ENCODE measurements at regions not wholly inside any gene's neighbourhood (a gene's known extent, or its start where the extent isn't known, plus 50 kb on each side); places are given as distances from the start of the nearest gene placed in this dataset.

DNA sequence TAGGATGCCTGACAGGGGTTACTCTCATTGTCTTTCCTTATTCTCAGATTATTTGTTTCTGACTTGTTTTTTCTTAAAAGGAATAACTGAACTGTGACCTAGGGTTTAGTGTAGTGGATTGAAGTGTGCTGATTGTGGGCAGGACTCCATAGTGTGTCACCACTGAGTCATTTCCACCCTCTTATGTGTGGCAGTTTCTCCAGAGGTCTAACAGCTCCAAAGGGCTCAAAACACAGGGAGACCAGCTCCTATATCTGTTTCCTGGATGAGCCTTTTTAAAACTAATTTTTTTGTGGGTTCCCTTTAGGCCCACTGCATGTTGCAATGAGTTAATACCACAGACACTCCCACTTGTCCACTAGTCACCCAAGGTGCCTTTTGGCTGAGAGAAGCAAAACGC is 951.1 kb upstream of the ADGRB3 start:
- H3K4me1 Mint-ChIP-seq, result no peaks in the 10 kb centered on the region
- ChIA-PET POLR2A (no interaction called here), CTCF (no interaction called here)
- H3K27me3 Mint-ChIP-seq, result no peaks in the 10 kb centered on the region
- no peak for DNase-seq
- no peak overlapping the region for H3K27ac Mint-ChIP-seq
- H3K36me3 Mint-ChIP-seq (ENCODE audit: low read depth), result no peaks in the 10 kb centered on the region
- no peak overlapping the region for H3K4me3 Mint-ChIP-seq
- H3K9me3 Mint-ChIP-seq, result no peaks in the 10 kb centered on the region

- Mint-ChIP-seq H3K4me3 (no peak overlapping the region), H3K4me1 (no peaks in the 10 kb centered on the region), H3K36me3 (ENCODE audit: low read depth) (no peaks in the 10 kb centered on the region), H3K9me3 (peaks cover 4% of the 10 kb centered on the region), H3K27ac (no peak overlapping the region), H3K27me3 (no peaks in the 10 kb centered on the region)
- DNase-seq, result no peak
- CTCF ChIA-PET, result no interaction called here
- POLR2A ChIA-PET, result no interaction called here
These were observed 954.7 kb upstream of the ADGRB3 start for GRCh38 chr6:67680297-67680932.

- no peaks in the 10 kb centered on the region for H3K27me3 Mint-ChIP-seq
- H3K27ac Mint-ChIP-seq, result no peak overlapping the region
- H3K9me3 Mint-ChIP-seq, result peaks cover 4% of the 10 kb centered on the region
- ChIA-PET CTCF (no interaction called here), POLR2A (no interaction called here)
- no peaks in the 10 kb centered on the region for H3K4me1 Mint-ChIP-seq
- no peaks in the 10 kb centered on the region for H3K36me3 Mint-ChIP-seq (ENCODE audit: low read depth)
- DNase-seq, result no peak
- no peak overlapping the region for H3K4me3 Mint-ChIP-seq
These were observed 955.4 kb upstream of the ADGRB3 start for GRCh38 chr6:67679566-67680296.

- no peak overlapping the region for H3K4me3 Mint-ChIP-seq
- CTCF ChIA-PET, result no interaction called here
These were observed 958.2 kb upstream of the ADGRB3 start for GRCh38 chr6:67676892-67677291.

DNA sequence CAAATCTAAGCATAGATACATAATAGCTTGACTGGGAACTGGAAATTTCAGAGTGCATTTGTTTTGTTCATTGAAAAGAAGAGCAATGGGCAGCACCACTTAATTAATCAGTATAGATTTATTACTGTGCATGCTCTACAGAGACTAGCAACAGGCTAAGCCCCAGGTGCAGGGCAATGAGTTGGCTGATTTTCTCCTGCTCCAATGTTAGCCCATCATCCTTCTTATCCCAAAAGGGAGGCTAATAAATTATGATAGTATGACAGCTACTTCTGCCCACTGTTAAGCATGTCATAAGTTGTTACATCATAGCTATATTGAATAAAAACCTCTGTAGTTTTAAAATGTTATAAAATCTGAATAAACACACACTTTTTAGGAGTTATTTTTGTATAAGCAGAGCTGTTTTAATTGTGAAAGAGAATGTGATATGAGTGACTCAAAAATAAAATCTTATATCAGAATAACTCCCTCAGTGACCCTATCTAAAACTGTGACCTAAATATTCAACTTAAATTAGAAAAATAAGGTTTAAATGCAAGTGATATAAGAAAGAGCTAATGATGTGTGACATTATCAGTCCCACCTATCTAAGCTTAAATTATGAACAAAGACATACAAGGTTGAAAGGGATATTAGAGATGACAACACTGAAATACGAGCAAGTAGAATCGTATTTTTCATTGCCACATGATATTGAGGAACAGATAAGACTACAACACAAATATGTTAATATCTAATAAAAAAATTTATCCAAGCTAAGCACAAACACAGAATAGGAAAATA is 967.3 kb upstream of the ADGRB3 start:
- ChIA-PET POLR2A (no interaction called here), CTCF (no interaction called here)
- no peaks in the 10 kb centered on the region for H3K27me3 Mint-ChIP-seq
- no peak overlapping the region for H3K4me3 Mint-ChIP-seq
- H3K9me3 Mint-ChIP-seq, result peaks cover 3% of the 10 kb centered on the region
- no peaks in the 10 kb centered on the region for H3K4me1 Mint-ChIP-seq
- no peak for DNase-seq
- no peak overlapping the region for H3K27ac Mint-ChIP-seq
- no peaks in the 10 kb centered on the region for H3K36me3 Mint-ChIP-seq (ENCODE audit: low read depth)

More at GRCh38 chr6:67676892-67677291, 958.2 kb upstream of the ADGRB3 start:
- no peak for DNase-seq
- POLR2A ChIA-PET, result no interaction called here
- Mint-ChIP-seq H3K36me3 (ENCODE audit: low read depth) (no peaks in the 10 kb centered on the region), H3K9me3 (peaks cover 6% of the 10 kb centered on the region), H3K27me3 (no peaks in the 10 kb centered on the region), H3K27ac (no peak overlapping the region), H3K4me1 (no peaks in the 10 kb centered on the region)

DNA sequence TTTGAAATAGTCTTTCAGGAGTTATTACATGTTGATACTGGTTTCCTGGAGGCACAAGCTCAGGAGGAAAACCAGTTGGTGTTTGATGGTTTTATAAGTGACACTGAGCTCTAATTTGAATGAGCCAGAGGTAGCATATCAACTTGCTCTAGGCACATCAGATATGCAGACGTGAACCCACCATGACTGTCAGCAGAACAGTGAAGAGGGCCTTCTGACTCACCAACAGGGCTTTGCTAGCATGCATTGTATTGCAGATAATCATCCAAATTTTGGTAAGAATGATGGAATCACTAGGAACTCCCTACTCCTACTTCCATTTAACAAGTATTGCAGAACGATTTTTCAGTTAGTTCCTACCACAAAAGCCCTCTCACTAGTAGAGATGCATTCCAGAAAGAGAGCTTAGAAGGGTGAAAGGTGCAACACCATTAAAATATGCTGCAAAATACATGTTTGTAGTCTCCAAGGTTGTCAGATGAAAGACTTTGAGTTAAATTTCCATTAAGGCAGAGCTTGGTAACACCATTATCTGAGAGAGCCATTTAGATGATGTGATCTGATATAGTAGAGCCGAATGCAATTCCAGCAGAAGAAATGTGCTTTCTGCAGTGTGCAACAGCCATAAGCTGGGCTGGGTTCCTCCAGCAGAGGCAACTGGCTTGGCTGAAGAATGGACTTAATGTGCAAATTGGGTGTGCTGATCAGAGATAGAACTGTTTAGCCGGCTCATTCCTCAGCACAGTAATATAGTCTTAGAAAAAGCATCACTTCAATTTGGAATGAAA is 968.7 kb upstream of the ADGRB3 start:
- POLR2A ChIA-PET, result no interaction called here
- peaks cover 5% of the 10 kb centered on the region for H3K9me3 Mint-ChIP-seq
- CTCF ChIA-PET, result no interaction called here
- DNase-seq, result no peak
- H3K27me3 Mint-ChIP-seq, result no peaks in the 10 kb centered on the region
- H3K4me3 Mint-ChIP-seq, result no peak overlapping the region
- no peaks in the 10 kb centered on the region for H3K36me3 Mint-ChIP-seq (ENCODE audit: low read depth)
- no peak overlapping the region for H3K27ac Mint-ChIP-seq
- no peaks in the 10 kb centered on the region for H3K4me1 Mint-ChIP-seq

DNA sequence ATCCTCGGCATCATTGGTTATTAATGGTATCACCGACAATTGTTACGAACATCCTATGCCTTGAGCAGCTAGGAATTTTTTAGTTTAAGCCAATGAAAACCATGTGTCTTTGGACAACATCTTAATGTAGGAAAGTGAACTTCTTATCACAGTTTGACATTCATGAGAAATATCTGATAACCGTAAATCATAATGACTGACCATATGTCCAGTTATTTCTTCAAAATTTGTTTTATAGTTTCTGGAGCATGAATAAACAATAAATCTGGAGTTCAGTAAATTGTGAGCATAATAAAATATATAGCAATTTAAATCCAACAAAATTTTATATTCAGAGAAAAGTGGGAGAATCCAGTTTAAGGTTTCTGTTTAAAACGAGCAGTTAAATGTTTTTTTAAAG is 970.1 kb upstream of the ADGRB3 start:
- Mint-ChIP-seq H3K4me3 (no peak overlapping the region), H3K27me3 (no peaks in the 10 kb centered on the region), H3K4me1 (no peaks in the 10 kb centered on the region), H3K9me3 (peaks cover 3% of the 10 kb centered on the region), H3K36me3 (ENCODE audit: low read depth) (no peaks in the 10 kb centered on the region), H3K27ac (no peak overlapping the region)
- CTCF ChIA-PET, result no interaction called here
- POLR2A ChIA-PET, result no interaction called here
- DNase-seq, result no peak

- CTCF ChIA-PET, result no interaction called here
- Mint-ChIP-seq H3K27me3 (no peaks in the 10 kb centered on the region), H3K4me3 (no peak overlapping the region)
These were observed 971.8 kb upstream of the ADGRB3 start for GRCh38 chr6:67663105-67663895.

GRCh38 chr6:67653561-67653960 is 981.5 kb upstream of the ADGRB3 start:
- Mint-ChIP-seq H3K36me3 (ENCODE audit: low read depth) (no peaks in the 10 kb centered on the region), H3K9me3 (peaks cover 3% of the 10 kb centered on the region), H3K4me3 (no peak overlapping the region), H3K27me3 (no peaks in the 10 kb centered on the region), H3K4me1 (no peaks in the 10 kb centered on the region), H3K27ac (no peak overlapping the region)
- POLR2A ChIA-PET, result no interaction called here
- DNase-seq, result no peak
- CTCF ChIA-PET, result no interaction called here

More at GRCh38 chr6:67663105-67663895, 971.8 kb upstream of the ADGRB3 start:
- H3K36me3 Mint-ChIP-seq (ENCODE audit: low read depth), result no peaks in the 10 kb centered on the region
- POLR2A ChIA-PET, result no interaction called here
- no peak overlapping the region for H3K27ac Mint-ChIP-seq
- no peaks in the 10 kb centered on the region for H3K4me1 Mint-ChIP-seq
- DNase-seq, result no peak
- H3K9me3 Mint-ChIP-seq, result peaks cover 3% of the 10 kb centered on the region

DNA sequence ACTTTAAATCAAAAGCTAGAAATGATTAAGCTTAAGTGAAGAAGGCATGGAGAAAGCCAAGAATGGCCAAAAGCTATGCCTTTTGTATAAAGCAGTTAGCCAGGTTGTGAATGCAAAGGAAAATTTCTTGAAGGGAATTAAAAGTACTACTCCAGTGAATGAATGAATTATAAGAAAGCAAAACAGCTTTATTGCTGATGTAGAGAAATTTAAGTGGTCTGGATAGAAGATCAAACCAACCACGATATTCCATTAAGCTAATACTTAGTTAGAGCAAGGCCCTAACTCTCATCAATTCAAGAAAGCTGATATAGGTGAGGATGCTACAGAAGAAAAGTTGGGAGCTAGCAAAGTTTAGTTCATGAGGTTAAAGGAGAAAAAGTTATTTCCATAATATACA is 988.5 kb upstream of the ADGRB3 start:
- Mint-ChIP-seq H3K4me3 (no peak overlapping the region), H3K27me3 (no peaks in the 10 kb centered on the region), H3K27ac (no peak overlapping the region), H3K36me3 (ENCODE audit: low read depth) (no peaks in the 10 kb centered on the region), H3K4me1 (no peaks in the 10 kb centered on the region), H3K9me3 (peaks cover 3% of the 10 kb centered on the region)
- ChIA-PET POLR2A (no interaction called here), CTCF (no interaction called here)
- no peak for DNase-seq

GRCh38 chr6:67643281-67643680 is 991.8 kb upstream of the ADGRB3 start:
- Mint-ChIP-seq H3K36me3 (ENCODE audit: low read depth) (no peaks in the 10 kb centered on the region), H3K27ac (no peak overlapping the region), H3K9me3 (no peaks in the 10 kb centered on the region), H3K27me3 (no peaks in the 10 kb centered on the region), H3K4me1 (no peaks in the 10 kb centered on the region), H3K4me3 (no peak overlapping the region)
- DNase-seq, result no peak
- ChIA-PET CTCF (no interaction called here), POLR2A (no interaction called here)

GRCh38 chr6:67642582-67642981 is 992.5 kb upstream of the ADGRB3 start:
- Mint-ChIP-seq H3K27me3 (no peaks in the 10 kb centered on the region), H3K4me3 (no peak overlapping the region), H3K4me1 (no peaks in the 10 kb centered on the region), H3K27ac (no peak overlapping the region), H3K9me3 (no peaks in the 10 kb centered on the region), H3K36me3 (ENCODE audit: low read depth) (no peaks in the 10 kb centered on the region)
- ChIA-PET CTCF (no interaction called here), POLR2A (no interaction called here)
- no peak for DNase-seq

DNA sequence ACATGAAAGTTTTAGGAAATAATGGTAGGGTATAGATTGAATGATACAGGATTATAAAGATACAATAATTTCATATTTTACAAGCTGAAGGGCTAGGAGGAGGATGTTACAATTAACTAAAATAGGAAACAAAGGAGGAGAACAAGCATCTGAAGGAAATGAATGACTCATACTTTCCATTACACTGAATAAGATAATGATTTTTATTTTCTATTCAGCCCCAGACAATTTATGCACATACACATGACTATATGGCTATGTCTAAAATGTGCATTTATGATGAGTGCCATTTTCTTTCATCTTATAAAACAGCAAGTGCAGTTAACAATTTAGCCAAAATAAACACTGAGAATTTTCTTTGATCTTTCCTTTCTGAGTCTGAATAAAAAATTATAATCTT is 994.6 kb upstream of the ADGRB3 start:
- no peak overlapping the region for H3K4me3 Mint-ChIP-seq
- no peak for DNase-seq
- H3K9me3 Mint-ChIP-seq, result peaks cover 2% of the 10 kb centered on the region
- H3K27ac Mint-ChIP-seq, result no peak overlapping the region
- H3K27me3 Mint-ChIP-seq, result no peaks in the 10 kb centered on the region
- H3K4me1 Mint-ChIP-seq, result no peaks in the 10 kb centered on the region
- ChIA-PET POLR2A (no interaction called here), CTCF (no interaction called here)
- H3K36me3 Mint-ChIP-seq (ENCODE audit: low read depth), result no peaks in the 10 kb centered on the region
